ENCODE measurements at regions not wholly inside any gene's neighbourhood (a gene's known extent, or its start where the extent isn't known, plus 50 kb on each side); places are given as distances from the start of the nearest gene placed in this dataset.

DNA sequence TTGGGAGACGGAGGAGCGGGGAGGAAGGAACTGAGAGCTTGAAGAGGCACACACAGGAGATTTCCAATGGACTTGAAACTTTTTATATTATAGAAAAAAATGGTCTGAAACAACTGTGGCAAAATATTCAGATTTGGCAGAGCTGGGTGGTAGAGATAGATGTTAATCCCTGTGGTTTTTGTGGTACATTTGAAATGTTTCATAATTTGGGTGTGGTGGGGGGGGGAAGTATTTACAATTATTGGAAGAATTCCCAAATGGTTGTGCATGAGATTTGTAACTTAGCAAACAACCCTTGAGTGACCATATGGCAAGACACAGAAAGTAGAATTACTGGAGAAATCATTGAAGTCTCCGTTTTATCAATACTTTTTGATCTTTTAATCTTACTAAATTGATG lies 588.8 kb upstream of the PSMD7 start:
- Histone ChIP-seq H3K9me2 (replicated peaks; ENCODE audit: low read length) (no peaks in the 10 kb centered on the region), H3K4me3 (ENCODE audit: low read length) (no peak overlapping the region), H3K79me2 (ENCODE audit: low read length) (no peaks in the 10 kb centered on the region), H3K27ac (ENCODE audit: low read length) (no peak overlapping the region), H3K36me3 (ENCODE audit: low read depth, low read length) (no peaks in the 10 kb centered on the region), H3K9ac (ENCODE audit: low read length) (no peak overlapping the region), H3K4me1 (ENCODE audit: insufficient read depth, low read length) (no peaks in the 10 kb centered on the region), H3K27me3 (ENCODE audit: low read length) (peaks cover 25% of the 10 kb centered on the region; the same call in 1 of the 2 replicates), H4K20me1 (ENCODE audit: low read length) (no peaks in the 10 kb centered on the region), H3K4me2 (ENCODE audit: low read length) (no peak overlapping the region), H3F3A (ENCODE audit: low read length, unreplicated experiment) (no peaks in the 10 kb centered on the region), H2AFZ (ENCODE audit: low read length) (no peak overlapping the region), H3K9me3 (ENCODE audit: low read length) (no peaks in the 10 kb centered on the region)
- CTCF ChIA-PET: no interaction called here
- no TSS peak for BruUV-seq (replicated peaks)
- intact Hi-C loops (cut with micrococcal nuclease): no loop called here
- POLR2A ChIA-PET (ENCODE audit: unreplicated experiment): no interaction called here
- TF ChIP-seq, protein P1, sequence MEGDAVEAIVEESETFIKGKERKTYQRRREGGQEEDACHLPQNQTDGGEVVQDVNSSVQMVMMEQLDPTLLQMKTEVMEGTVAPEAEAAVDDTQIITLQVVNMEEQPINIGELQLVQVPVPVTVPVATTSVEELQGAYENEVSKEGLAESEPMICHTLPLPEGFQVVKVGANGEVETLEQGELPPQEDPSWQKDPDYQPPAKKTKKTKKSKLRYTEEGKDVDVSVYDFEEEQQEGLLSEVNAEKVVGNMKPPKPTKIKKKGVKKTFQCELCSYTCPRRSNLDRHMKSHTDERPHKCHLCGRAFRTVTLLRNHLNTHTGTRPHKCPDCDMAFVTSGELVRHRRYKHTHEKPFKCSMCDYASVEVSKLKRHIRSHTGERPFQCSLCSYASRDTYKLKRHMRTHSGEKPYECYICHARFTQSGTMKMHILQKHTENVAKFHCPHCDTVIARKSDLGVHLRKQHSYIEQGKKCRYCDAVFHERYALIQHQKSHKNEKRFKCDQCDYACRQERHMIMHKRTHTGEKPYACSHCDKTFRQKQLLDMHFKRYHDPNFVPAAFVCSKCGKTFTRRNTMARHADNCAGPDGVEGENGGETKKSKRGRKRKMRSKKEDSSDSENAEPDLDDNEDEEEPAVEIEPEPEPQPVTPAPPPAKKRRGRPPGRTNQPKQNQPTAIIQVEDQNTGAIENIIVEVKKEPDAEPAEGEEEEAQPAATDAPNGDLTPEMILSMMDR (conservative IDR thresholded peaks at IDR 0.05; ENCODE audit: low read depth, low read length): no peak
- no peak for TF ChIP-seq EZH2 (IDR thresholded peaks at IDR 0.05; ENCODE audit: low read length, unreplicated experiment)
- no peak for TF ChIP-seq EZH2phosphoT487 (IDR thresholded peaks at IDR 0.05; ENCODE audit: borderline replicate concordance, low read length)
- ATAC-seq (no peak), DNase-seq (no peak)

DNA sequence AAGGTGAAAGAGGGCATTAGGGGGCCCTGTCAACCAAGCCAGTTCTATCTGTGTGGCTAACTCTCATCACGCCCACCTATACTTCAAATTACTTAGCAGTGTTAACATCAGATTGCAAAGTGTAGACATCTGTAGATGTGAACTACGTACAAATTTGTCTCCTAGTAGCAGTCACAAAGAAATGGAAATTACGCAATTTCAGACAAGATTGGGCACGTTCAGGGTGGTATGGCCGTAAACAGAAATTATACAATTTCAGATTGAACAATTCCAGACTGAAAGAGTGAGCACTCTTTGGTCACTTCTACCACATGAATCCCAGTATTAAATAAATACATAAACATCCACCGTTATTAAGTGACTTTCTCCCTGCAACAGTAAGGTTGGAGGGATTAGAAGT lies 592.7 kb upstream of the PSMD7 start:
- ChIA-PET POLR2A (ENCODE audit: unreplicated experiment) (no interaction called here), CTCF (no interaction called here)
- Histone ChIP-seq H4K20me1 (ENCODE audit: low read length) (no peaks in the 10 kb centered on the region), H3K4me1 (ENCODE audit: insufficient read depth, low read length) (no peaks in the 10 kb centered on the region), H2AFZ (ENCODE audit: low read length) (no peak overlapping the region), H3K79me2 (ENCODE audit: low read length) (no peaks in the 10 kb centered on the region), H3K9me2 (replicated peaks; ENCODE audit: low read length) (no peaks in the 10 kb centered on the region), H3K36me3 (ENCODE audit: low read depth, low read length) (no peaks in the 10 kb centered on the region), H3F3A (ENCODE audit: low read length, unreplicated experiment) (no peaks in the 10 kb centered on the region), H3K27ac (ENCODE audit: low read length) (no peak overlapping the region), H3K27me3 (ENCODE audit: low read length) (peaks cover 19% of the 10 kb centered on the region; the same call in 1 of the 2 replicates), H3K9me3 (ENCODE audit: low read length) (no peaks in the 10 kb centered on the region), H3K4me3 (ENCODE audit: low read length) (no peak overlapping the region), H3K9ac (ENCODE audit: low read length) (no peak overlapping the region), H3K4me2 (ENCODE audit: low read length) (no peak overlapping the region)
- ATAC-seq (no peak), DNase-seq (no peak)
- intact Hi-C loops (cut with micrococcal nuclease): no loop called here
- TF ChIP-seq EZH2 (IDR thresholded peaks at IDR 0.05; ENCODE audit: low read length, unreplicated experiment): no peak
- no peak for TF ChIP-seq EZH2phosphoT487 (IDR thresholded peaks at IDR 0.05; ENCODE audit: borderline replicate concordance, low read length)
- TF ChIP-seq, protein P1 (conservative IDR thresholded peaks at IDR 0.05; ENCODE audit: low read depth, low read length): no peak
- BruUV-seq (replicated peaks): no TSS peak

- ChIA-PET POLR2A (ENCODE audit: unreplicated experiment) (no interaction called here), CTCF (no interaction called here)
- H3K9me2 ChIP-seq (replicated peaks; ENCODE audit: low read length): no peaks in the 10 kb centered on the region
- no peak overlapping the region for H2AFZ ChIP-seq (ENCODE audit: low read length)
- no peaks in the 10 kb centered on the region for H3K4me1 ChIP-seq (ENCODE audit: insufficient read depth, low read length)
- H4K20me1 ChIP-seq (ENCODE audit: low read length): no peaks in the 10 kb centered on the region
- H3K27me3 ChIP-seq (ENCODE audit: low read length): peaks cover 14% of the 10 kb centered on the region
- no peaks in the 10 kb centered on the region for H3K36me3 ChIP-seq (ENCODE audit: low read depth, low read length)
- intact Hi-C loops (cut with micrococcal nuclease): no loop called here
- DNase-seq (no peak), ATAC-seq (no peak)
- TF ChIP-seq EZH2phosphoT487 (IDR thresholded peaks at IDR 0.05; ENCODE audit: borderline replicate concordance, low read length) (no peak), EZH2 (IDR thresholded peaks at IDR 0.05; ENCODE audit: low read length, unreplicated experiment) (no peak)
- TF ChIP-seq, protein P1 (conservative IDR thresholded peaks at IDR 0.05; ENCODE audit: low read depth, low read length): no peak
- no peaks in the 10 kb centered on the region for H3K79me2 ChIP-seq (ENCODE audit: low read length)
- H3K27ac ChIP-seq (ENCODE audit: low read length): no peak overlapping the region
- no TSS peak for BruUV-seq (replicated peaks)
- H3K9ac ChIP-seq (ENCODE audit: low read length): no peak overlapping the region
- H3F3A ChIP-seq (ENCODE audit: low read length, unreplicated experiment): no peaks in the 10 kb centered on the region
- no peak overlapping the region for H3K4me3 ChIP-seq (ENCODE audit: low read length)
- no peaks in the 10 kb centered on the region for H3K9me3 ChIP-seq (ENCODE audit: low read length)
- no peak overlapping the region for H3K4me2 ChIP-seq (ENCODE audit: low read length)
These were observed 599.3 kb upstream of the PSMD7 start for GRCh38 chr16:73697336-73697735.

Measured in PC-3 (cell line).